Neural cell (in vitro differentiated cells): ENCODE measurements at regions not wholly inside any gene's neighbourhood (a gene's known extent, or its start where the extent isn't known, plus 50 kb on each side); places are given as distances from the start of the nearest gene placed in this dataset.

Experiments
- H2AFZ ChIP-seq: fragments of 200-600, 300-800 bp; sonication (generic), shearing (Covaris generic); 2 replicates; pipeline ENCODE4 v1.6.0; 2014; ENCODE audit warnings: low read depth, mild to moderate bottlenecking, antibody characterized with exemption, low read length, moderate library complexity
- H3F3A ChIP-seq: fragments of 200-600 bp; shearing (Covaris generic); 2 replicates; pipeline ENCODE4 v1.6.1; 2016; ENCODE audit warnings: mild to moderate bottlenecking, moderate library complexity, mixed read lengths, antibody characterized with exemption, low read length; ENCODE audit not compliant: insufficient read depth, poor library complexity, severe bottlenecking
- H3K27ac ChIP-seq: fragments of 200-600, 300-800 bp; sonication (generic), shearing (Covaris generic); 2 replicates; pipeline ENCODE4 v1.5.1; 2014; ENCODE audit warnings: mild to moderate bottlenecking, low read length, moderate library complexity
- H3K27me3 ChIP-seq: fragments of 300-800, 200-600 bp; sonication (generic), shearing (Covaris generic); 2 replicates; pipeline ENCODE4 v1.6.0; 2014; ENCODE audit warnings: mild to moderate bottlenecking, low read depth, low read length, moderate library complexity; ENCODE audit not compliant: insufficient read depth
- H3K36me3 ChIP-seq: fragments of 300-800, 200-600 bp; sonication (generic), shearing (Covaris generic); 2 replicates; pipeline ENCODE4 v1.5.1; 2014; ENCODE audit warnings: mild to moderate bottlenecking, antibody characterized with exemption, low read length, moderate library complexity; ENCODE audit not compliant: insufficient read depth
- H3K4me2 ChIP-seq: fragments of 300-800, 200-600 bp; sonication (generic), shearing (Covaris generic); 2 replicates; pipeline ENCODE4 v1.6.0; 2014; ENCODE audit warnings: mild to moderate bottlenecking, low read length
- H3K4me3 ChIP-seq: fragments of 300-800, 200-600 bp; sonication (generic), shearing (Covaris generic); 2 replicates; pipeline ENCODE4 v1.5.1; 2014; ENCODE audit warnings: mild to moderate bottlenecking, low read length, moderate library complexity
- H3K79me2 ChIP-seq: fragments of 200-600 bp; shearing (Covaris generic); replicated peaks from 2 replicates; pipeline ENCODE4 v1.6.0; 2014; ENCODE audit warnings: mild to moderate bottlenecking, low read length, moderate library complexity; ENCODE audit not compliant: insufficient read depth
- H3K9ac ChIP-seq: fragments of 300-800, 200-600 bp; sonication (generic), shearing (Covaris generic); 2 replicates; pipeline ENCODE4 v1.6.1; 2016; ENCODE audit warnings: mild to moderate bottlenecking, low read length, mixed read lengths
- H3K9me2 ChIP-seq: fragments of 200-600 bp; shearing (Covaris generic); 2 replicates; pipeline ENCODE4 v1.6.1; 2016; ENCODE audit warnings: mild to moderate bottlenecking, low read length, mixed read lengths; ENCODE audit not compliant: insufficient read depth
- H3K9me3 ChIP-seq: fragments of 200-600, 300-800 bp; sonication (generic), shearing (Covaris generic); 2 replicates; pipeline ENCODE4 v1.6.1; 2016; ENCODE audit warnings: mild to moderate bottlenecking, mixed run types, low read length, moderate library complexity, mixed read lengths
- H4K20me1 ChIP-seq: fragments of 200-600 bp; shearing (Covaris generic); 2 replicates; pipeline ENCODE4 v1.6.1; 2016; ENCODE audit warnings: mild to moderate bottlenecking, mixed run types; ENCODE audit not compliant: insufficient read depth
- EP300 ChIP-seq: fragments of 450-650 bp; conservative IDR thresholded peaks from 2 replicates; pipeline ENCODE4 v1.6.1; 2014; ENCODE audit warnings: antibody characterized with exemption, mild to moderate bottlenecking, moderate library complexity; ENCODE audit not compliant: poor library complexity, severe bottlenecking
- EZH2 ChIP-seq: fragments of 200-600, 300-800 bp; shearing (Covaris generic), sonication (generic); IDR thresholded peaks from 2 replicates; pipeline ENCODE4 v1.6.1; 2014; ENCODE audit warnings: antibody characterized with exemption, low read length, borderline replicate concordance, mild to moderate bottlenecking; ENCODE audit not compliant: insufficient read depth, poor library complexity, severe bottlenecking
- MXI1 ChIP-seq: fragments of 450-650 bp; conservative IDR thresholded peaks from 2 replicates; pipeline ENCODE4 v1.6.1; 2014; ENCODE audit warnings: antibody characterized with exemption, mild to moderate bottlenecking; ENCODE audit not compliant: poor library complexity, severe bottlenecking
- POLR2AphosphoS5 ChIP-seq: IDR thresholded peaks from 2 replicates; pipeline ENCODE4 v1.6.1; 2012
- RAD21 ChIP-seq: fragments of 450-650 bp; conservative IDR thresholded peaks from 2 replicates; pipeline ENCODE4 v1.6.1; 2014; ENCODE audit warnings: antibody characterized with exemption, mild to moderate bottlenecking, moderate library complexity
- SMC3 ChIP-seq: fragments of 450-650 bp; conservative IDR thresholded peaks from 2 replicates; pipeline ENCODE4 v1.6.1; 2014; ENCODE audit warnings: antibody characterized with exemption, mild to moderate bottlenecking, moderate library complexity; ENCODE audit not compliant: poor library complexity
- TAF1 ChIP-seq: IDR thresholded peaks from 2 replicates; pipeline ENCODE4 v1.6.1; 2012; ENCODE audit warnings: low read depth
- TF ChIP-seq, protein P1 (sequence below): fragments of 450-650 bp; IDR thresholded peaks from 2 replicates; pipeline ENCODE4 v1.5.1; 2014; ENCODE audit warnings: antibody characterized with exemption, mild to moderate bottlenecking, moderate library complexity; ENCODE audit not compliant: poor library complexity, severe bottlenecking
- TF ChIP-seq, protein P2 (sequence below): IDR thresholded peaks from 2 replicates; pipeline ENCODE4 v1.6.1; 2012; ENCODE audit warnings: borderline replicate concordance

DNA sequence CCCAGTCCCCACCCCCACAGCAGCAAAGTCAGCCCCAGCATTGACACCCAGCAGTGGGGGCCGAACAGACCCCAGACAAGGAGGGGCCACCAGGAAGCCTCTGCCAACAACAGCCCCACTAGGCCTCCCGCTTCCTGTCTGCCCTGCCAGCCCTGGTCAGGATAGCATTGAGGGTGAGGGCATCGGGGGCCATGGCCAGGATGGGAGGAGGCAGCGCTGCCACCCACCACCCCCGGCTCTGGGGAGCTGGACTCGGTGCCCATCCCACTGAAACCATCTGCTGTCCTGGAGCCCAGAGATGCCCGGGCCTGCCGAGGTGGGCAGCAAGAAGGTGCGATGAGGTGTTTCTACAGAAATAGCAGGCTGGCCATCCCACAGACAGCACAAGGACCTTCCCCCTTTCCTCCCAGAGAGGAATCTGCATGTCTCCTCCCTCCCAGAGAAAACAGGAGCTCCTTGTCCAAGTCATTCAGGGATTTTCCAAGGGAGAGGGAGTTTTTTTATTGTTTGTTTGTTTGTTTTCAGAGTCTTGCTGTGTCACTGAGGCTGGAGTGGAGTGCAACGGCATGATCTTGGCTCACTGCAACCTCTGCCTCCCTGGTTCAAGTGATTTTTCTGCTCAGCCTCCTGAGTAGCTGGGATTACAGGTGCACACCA is 62.1 kb upstream of the BHLHE23 start:
- no peaks in the 10 kb centered on the region for H3K36me3 ChIP-seq
- H3K4me3 ChIP-seq: no peak overlapping the region
- H3K9me3 ChIP-seq: no peaks in the 10 kb centered on the region
- H3K27me3 ChIP-seq: peaks cover 33% of the 10 kb centered on the region
- no peak overlapping the region for H2AFZ ChIP-seq
- no peaks in the 10 kb centered on the region for H3F3A ChIP-seq
- no peaks in the 10 kb centered on the region for H4K20me1 ChIP-seq
- H3K4me2 ChIP-seq: no peak overlapping the region
- no peak for TF ChIP-seq EP300
- TF ChIP-seq RAD21: no peak
- TF ChIP-seq, protein P1, sequence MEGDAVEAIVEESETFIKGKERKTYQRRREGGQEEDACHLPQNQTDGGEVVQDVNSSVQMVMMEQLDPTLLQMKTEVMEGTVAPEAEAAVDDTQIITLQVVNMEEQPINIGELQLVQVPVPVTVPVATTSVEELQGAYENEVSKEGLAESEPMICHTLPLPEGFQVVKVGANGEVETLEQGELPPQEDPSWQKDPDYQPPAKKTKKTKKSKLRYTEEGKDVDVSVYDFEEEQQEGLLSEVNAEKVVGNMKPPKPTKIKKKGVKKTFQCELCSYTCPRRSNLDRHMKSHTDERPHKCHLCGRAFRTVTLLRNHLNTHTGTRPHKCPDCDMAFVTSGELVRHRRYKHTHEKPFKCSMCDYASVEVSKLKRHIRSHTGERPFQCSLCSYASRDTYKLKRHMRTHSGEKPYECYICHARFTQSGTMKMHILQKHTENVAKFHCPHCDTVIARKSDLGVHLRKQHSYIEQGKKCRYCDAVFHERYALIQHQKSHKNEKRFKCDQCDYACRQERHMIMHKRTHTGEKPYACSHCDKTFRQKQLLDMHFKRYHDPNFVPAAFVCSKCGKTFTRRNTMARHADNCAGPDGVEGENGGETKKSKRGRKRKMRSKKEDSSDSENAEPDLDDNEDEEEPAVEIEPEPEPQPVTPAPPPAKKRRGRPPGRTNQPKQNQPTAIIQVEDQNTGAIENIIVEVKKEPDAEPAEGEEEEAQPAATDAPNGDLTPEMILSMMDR: no peak
- H3K9me2 ChIP-seq: no peaks in the 10 kb centered on the region
- no peaks in the 10 kb centered on the region for H3K79me2 ChIP-seq
- no peak overlapping the region for H3K9ac ChIP-seq
- no peak overlapping the region for H3K27ac ChIP-seq

DNA sequence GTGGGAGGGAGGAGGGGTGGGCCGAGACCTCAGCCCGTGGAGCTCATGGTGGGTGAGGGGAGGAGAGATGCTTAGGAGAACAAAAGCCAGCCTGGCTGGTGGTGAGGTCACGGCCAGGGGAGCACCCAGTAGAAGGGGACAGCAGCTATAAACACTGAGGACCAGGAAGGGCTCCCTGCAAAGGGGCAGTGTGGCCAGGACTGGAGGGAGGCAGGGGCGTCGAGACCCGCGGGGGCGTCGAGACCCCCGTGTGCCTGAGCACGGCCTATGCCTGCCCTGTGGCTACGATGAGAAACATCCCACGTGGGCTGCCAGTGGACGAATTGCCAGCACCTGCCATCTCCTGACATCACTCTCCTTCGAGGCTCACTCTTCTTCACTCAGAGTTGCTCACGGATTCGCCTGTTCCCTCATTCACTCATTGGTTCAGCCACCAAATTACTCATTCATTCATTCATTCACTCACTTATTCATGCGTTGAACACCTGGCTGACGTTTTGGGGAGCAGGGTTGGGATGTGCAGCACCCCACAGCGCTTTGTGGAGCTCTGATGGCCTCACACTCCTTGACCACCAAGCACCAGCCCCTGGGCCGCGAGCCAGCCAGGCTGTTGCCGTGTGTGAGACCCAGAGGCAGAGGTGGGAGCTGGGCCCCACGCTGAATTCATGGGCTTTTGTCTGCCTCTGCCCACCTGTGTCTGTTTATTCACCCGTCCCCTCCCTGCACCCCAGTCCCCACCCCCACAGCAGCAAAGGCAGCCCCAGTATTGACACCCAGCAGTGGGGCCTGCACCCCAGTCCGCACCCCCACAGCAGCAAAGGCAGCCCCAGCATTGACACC is 61.2 kb upstream of the BHLHE23 start:
- H3K9me2 ChIP-seq: no peaks in the 10 kb centered on the region
- TF ChIP-seq, protein P1: no peak
- TF ChIP-seq POLR2AphosphoS5 (no peak), EZH2 (no peak), RAD21 (no peak), MXI1 (no peak), TAF1 (no peak), EP300 (no peak), SMC3 (no peak)
- TF ChIP-seq, protein P2, sequence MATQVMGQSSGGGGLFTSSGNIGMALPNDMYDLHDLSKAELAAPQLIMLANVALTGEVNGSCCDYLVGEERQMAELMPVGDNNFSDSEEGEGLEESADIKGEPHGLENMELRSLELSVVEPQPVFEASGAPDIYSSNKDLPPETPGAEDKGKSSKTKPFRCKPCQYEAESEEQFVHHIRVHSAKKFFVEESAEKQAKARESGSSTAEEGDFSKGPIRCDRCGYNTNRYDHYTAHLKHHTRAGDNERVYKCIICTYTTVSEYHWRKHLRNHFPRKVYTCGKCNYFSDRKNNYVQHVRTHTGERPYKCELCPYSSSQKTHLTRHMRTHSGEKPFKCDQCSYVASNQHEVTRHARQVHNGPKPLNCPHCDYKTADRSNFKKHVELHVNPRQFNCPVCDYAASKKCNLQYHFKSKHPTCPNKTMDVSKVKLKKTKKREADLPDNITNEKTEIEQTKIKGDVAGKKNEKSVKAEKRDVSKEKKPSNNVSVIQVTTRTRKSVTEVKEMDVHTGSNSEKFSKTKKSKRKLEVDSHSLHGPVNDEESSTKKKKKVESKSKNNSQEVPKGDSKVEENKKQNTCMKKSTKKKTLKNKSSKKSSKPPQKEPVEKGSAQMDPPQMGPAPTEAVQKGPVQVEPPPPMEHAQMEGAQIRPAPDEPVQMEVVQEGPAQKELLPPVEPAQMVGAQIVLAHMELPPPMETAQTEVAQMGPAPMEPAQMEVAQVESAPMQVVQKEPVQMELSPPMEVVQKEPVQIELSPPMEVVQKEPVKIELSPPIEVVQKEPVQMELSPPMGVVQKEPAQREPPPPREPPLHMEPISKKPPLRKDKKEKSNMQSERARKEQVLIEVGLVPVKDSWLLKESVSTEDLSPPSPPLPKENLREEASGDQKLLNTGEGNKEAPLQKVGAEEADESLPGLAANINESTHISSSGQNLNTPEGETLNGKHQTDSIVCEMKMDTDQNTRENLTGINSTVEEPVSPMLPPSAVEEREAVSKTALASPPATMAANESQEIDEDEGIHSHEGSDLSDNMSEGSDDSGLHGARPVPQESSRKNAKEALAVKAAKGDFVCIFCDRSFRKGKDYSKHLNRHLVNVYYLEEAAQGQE: no peak
- no peaks in the 10 kb centered on the region for H3K36me3 ChIP-seq
- peaks cover 29% of the 10 kb centered on the region for H3K27me3 ChIP-seq
- no peaks in the 10 kb centered on the region for H3K79me2 ChIP-seq
- no peak overlapping the region for H3K27ac ChIP-seq
- no peaks in the 10 kb centered on the region for H3K9me3 ChIP-seq
- no peak overlapping the region for H2AFZ ChIP-seq
- no peak overlapping the region for H3K9ac ChIP-seq
- H3K4me3 ChIP-seq: no peak overlapping the region
- no peak overlapping the region for H3K4me2 ChIP-seq
- no peaks in the 10 kb centered on the region for H3F3A ChIP-seq
- H4K20me1 ChIP-seq: no peaks in the 10 kb centered on the region
